ENCODE measurements at regions not wholly inside any gene's neighbourhood (a gene's known extent, or its start where the extent isn't known, plus 50 kb on each side); places are given as distances from the start of the nearest gene placed in this dataset.

DNA sequence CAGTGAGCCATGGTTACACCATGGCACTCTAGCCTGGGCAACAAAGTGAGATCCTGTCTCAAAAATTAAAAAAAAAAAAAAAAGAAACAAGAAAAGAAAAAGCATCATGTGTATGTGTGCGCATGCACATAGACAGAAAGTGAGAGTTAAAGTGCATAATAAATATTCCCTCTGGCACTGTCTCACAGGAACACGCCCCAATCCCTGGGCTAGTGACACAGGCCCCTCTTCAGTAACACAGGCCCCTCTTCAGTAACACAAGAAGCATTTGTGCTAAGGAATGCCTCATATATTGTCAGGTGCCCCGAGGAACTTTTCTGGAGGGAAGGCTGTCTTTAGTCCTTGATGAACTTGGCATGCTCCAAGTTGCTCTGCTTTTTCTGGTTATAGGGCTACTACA, 57.5 kb downstream of the RPL27A start:
- TF ChIP-seq, protein P1, sequence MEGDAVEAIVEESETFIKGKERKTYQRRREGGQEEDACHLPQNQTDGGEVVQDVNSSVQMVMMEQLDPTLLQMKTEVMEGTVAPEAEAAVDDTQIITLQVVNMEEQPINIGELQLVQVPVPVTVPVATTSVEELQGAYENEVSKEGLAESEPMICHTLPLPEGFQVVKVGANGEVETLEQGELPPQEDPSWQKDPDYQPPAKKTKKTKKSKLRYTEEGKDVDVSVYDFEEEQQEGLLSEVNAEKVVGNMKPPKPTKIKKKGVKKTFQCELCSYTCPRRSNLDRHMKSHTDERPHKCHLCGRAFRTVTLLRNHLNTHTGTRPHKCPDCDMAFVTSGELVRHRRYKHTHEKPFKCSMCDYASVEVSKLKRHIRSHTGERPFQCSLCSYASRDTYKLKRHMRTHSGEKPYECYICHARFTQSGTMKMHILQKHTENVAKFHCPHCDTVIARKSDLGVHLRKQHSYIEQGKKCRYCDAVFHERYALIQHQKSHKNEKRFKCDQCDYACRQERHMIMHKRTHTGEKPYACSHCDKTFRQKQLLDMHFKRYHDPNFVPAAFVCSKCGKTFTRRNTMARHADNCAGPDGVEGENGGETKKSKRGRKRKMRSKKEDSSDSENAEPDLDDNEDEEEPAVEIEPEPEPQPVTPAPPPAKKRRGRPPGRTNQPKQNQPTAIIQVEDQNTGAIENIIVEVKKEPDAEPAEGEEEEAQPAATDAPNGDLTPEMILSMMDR (IDR thresholded peaks at IDR 0.05) = no peak
- no peak for DNase-seq (ENCODE audit: low spot score)
- ATAC-seq (ENCODE audit: low FRiP score) = no peak

DNA sequence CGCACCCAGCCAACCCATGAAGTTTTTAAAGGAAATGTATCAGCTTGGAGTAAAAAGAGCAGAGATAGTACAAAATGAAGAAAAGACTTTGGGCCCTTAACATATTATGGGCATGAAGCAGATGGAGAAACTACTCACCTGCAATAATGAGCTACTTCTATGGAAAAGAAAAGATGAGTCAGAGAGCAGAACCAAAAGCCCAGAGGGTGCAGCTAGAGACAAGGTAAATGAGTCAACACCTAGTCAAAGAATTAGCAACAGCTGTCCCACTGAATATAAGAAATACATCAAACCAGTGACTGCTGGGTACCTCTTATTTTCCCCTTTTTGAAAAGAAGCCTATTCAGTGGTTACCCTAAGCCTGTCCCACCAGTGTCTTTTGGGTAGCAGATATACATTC, 61.8 kb downstream of the RPL27A start:
- no peak for ATAC-seq (ENCODE audit: low FRiP score)
- no peak for DNase-seq (ENCODE audit: low spot score)
- TF ChIP-seq, protein P1 (IDR thresholded peaks at IDR 0.05) = no peak

DNA sequence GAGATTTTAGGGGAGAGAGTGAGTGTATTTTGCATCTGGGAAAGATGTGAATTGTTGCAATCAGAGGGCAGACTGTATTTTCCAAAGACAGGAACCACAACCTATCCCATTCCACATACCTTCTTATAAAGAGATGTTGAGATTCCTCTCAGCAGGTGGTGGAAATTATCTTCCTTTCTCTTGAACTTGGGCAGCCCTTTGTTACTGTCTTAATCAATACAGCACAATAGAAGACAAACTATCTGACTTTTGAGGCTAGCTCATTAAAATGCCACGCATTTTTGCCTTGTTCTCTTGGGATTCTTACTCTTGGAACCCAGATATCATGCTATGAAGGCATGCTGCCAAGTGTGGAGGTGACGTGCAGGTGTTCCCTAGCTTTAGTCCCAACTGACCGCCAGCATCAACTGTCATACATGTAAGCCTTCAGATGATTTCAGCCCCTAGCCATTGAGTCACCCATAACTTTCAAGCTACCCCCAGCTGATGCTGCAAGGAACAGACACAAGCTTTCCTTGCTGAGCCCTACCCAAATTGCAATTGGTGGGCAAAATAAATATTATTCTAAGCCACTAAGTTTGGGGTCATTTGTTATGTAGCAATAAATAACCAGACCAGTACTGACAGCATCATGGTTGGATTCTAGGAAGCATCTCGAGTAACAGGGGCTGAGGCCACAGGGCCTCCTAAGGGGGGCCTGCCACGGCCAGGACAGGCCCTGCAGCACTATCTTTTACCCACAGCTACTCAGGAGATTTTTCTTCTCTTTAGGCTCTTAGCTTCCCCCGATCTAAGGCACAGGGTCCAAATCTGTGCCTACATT, 63.0 kb downstream of the RPL27A start:
- no peak for ATAC-seq (ENCODE audit: low FRiP score)
- DNase-seq (ENCODE audit: low spot score) = no peak

DNA sequence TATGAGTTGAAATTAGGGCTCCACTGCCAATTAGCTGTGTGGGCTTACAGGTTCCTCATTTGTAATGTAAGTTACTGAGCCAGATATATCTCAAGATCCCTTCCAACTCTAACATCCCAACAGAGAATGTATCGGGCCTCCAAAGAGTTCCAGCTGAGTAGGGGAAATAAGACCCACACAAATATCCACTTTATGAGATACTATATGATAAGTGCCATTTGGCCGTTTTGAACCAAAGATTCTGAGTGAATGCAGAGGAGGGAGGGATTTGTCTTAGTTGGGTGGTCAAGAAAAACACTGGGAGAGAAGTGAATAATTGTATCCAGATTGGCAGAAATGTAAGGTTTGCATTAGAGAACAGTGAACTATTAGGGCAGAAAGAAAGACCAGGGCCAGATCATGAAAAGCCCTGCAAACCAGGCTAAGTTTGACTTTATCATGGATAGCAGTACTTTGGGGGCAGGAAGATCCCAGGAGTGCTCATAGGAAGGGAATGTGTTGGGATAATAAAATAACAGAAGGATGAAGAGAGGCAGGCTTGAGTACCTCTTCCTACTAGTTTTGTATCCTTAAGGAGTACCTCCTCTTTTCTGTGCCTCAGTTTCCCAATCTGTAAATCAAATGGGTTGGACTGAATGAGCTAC, 63.9 kb downstream of the RPL27A start:
- no peak for ATAC-seq (ENCODE audit: low FRiP score)

More for the DNA sequence above, 63.0 kb downstream of the RPL27A start:
- TF ChIP-seq, protein P1 (IDR thresholded peaks at IDR 0.05) = no peak

DNA sequence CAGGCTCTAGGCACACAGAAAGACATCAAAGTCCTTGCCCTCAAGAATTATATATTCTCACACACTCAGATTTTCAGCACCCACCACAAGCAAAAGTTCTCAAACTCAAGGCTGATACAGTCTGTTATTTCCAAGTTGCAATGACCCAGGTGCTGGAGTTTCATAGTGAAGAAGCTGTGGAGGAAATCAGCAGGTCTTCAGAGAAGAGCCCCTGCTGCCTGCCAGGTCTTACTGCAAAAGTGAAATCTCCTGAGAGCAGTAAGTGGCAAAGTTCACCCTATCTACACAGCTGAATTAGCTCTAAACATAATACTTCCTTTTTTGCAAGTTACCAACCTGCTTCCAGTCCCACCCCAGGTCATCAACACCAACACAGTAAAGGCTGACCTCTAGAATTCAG, 64.6 kb downstream of the RPL27A start:
- no peak for DNase-seq (ENCODE audit: low spot score)
- ATAC-seq (ENCODE audit: low FRiP score) = no peak
- TF ChIP-seq, protein P1 (IDR thresholded peaks at IDR 0.05) = no peak

More for the DNA sequence above, 63.9 kb downstream of the RPL27A start:
- no peak for DNase-seq (ENCODE audit: low spot score)
- TF ChIP-seq, protein P1 (IDR thresholded peaks at IDR 0.05) = no peak

DNA sequence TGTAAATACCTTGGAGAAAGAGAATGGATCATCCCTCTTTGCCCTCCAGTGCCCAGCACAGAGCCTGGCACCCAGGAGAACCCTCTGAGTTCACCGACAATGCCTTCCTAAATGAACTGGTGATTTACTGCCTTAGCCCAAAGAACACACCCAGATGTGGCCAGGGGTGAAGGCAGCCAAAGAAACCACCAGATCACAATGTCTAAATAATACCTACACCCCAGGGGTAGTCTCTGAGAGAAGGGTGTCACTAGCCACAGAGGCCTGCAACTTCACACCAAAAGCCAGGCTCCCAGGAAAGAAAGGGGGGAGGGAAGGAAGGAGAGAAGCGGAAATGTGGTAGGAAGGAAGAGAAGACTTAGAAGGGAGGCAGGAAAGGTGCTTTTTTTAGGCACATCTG, 65.7 kb downstream of the RPL27A start:
- DNase-seq (ENCODE audit: low spot score) (no peak), ATAC-seq (ENCODE audit: low FRiP score) (no peak)
- TF ChIP-seq, protein P1 (IDR thresholded peaks at IDR 0.05) = no peak

DNA sequence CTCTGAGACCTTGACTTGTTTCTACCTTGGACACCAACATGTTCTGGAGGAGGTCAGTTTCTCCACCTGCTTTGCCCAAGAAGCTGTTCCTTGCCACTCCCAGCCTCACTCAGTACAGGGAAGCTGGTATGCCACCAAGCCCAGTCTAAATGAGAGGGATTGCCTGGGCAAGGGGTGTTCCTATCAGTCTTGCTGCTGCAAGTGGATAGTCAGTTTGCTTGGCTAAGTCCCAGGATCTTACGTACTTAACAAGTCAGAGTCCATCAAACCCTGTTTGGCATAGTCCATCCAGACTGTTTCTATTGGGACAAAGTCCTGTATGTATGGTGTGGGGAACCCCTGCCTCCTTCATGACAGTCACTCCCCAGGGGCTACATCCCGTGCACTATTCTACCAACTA, 66.6 kb downstream of the RPL27A start:
- no peak for DNase-seq (ENCODE audit: low spot score)
- ATAC-seq (ENCODE audit: low FRiP score) = no peak
- TF ChIP-seq, protein P1 (IDR thresholded peaks at IDR 0.05) = no peak

Measured in omental fat pad (tissue), 3 donors.